Stromal cell of bone marrow (primary cell): ENCODE measurements at regions not wholly inside any gene's neighbourhood (a gene's known extent, or its start where the extent isn't known, plus 50 kb on each side); places are given as distances from the start of the nearest gene placed in this dataset.

Experiments
- DNase-seq: peaks from one replicate; pipeline ENCODE4 v3.0.0-alpha.2; 2012; ENCODE audit warnings: low read depth

DNA sequence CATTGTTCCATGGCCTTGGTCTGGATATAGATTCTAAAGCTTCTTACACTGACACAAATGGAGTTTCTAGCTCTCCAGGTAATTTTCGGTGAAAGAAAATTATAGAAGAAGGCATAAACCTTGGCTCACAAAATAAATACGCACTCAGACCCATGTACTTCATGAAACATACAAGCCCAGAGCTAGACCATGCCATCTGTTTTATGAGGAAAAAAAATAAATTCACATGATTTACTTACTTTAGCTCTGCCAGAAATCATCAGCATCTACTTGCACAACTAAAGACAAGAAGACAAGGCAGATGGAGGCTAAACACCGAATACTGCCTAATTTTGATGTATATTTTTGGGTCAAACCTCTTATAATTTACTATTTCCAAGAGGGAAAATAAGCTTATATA lies 197.4 kb upstream of the KLF14 start:
- no peak for DNase-seq

DNA sequence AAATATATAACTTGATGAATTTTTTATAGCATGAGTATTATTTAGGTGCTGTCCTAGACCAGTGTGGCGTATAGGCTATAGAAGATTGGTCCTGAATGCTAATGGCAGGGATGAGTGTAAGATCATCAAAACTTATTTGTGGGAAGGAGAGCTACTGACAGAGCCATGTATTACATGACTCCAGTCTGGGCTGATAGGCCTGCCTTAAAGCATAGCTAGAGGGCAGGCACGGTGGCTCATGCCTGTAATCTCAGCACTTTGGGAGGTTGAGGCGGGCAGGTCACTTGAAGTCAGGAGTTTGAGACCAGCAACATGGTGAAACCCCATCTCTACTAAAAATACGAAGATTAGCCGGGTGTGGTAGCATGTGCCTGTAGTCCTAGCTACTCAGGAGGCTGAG lies 198.1 kb upstream of the KLF14 start:
- DNase-seq = no peak

GRCh38 chr7:130932667-130933432 lies 198.8 kb upstream of the KLF14 start:
- DNase-seq = no peak

DNA sequence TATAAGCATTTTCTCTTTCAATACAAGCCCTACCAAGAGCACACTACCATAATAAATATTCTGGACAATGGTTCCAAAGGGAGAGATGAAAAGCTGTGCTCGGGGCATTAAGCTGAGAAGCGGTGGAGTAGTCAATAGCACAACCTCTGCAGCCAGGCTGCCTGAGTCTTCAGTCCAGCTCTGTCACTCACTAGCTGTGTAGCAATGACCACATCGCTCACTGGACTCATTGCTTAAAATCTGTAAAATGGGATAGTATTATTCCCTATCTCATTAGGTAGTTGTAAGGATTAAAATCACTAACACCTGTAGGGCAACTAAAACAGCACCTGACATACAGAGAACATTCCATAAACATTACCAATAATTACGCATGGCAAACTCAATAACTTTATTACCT lies 199.9 kb upstream of the KLF14 start:
- no peak for DNase-seq

- DNase-seq = no peak
Observed at GRCh38 chr7:130935564-130936157, 201.7 kb upstream of the KLF14 start.

DNA sequence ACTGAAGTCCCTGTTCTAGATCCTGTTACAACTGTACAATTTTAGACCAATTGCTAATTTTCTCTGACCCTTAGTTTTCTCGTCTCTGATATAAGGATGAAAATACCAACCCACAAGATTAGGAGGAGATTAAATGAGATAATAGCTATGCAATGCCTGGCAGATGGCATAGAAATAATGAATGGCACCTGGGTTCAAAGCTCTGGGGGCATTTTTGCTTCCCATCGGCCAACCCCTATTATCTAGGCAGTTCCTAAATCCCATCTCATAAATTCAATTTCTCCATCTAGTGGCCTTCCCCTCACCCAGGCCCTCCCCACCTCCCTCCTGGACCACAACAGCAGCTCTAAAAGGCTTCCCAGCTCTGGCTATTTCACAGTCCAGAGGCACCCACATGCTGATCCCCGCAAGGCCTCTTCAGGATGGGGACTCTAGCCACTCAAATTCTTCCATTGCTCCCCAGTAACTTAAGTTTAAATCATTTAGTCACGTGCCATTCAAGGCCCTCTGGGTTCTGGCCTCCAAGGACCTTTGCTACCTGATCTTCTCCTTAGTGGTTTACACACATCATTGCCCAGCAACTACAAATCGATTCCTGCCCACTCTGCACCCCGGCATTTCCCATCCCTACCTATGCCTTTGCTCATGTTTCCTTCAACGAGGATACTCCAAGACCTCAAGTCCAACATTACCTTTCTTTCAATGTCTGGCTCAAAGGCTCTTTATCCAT lies 202.4 kb upstream of the KLF14 start:
- DNase-seq = no peak

- no peak for DNase-seq
Observed at GRCh38 chr7:130937016-130937415, 203.0 kb upstream of the KLF14 start.

GRCh38 chr7:130937830-130938229 lies 203.8 kb upstream of the KLF14 start:
- no peak for DNase-seq

DNA sequence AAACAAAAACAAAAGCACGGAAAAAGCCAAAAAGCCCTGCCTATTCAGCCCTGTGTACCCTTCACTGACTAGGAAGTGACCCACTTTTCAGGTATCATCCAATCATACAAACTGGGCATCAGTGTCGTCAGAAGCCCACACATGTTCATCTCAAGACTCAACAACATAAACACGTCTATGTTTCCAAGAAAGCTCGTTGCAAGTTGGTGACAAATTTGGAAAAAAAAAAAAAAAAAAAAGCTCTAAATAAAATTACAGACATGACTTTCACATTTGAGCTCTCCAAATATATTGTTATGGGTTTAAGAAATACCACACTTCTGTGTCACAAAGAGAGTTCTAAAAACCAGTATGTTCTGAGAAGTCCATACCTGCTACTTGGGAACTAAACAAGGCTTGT lies 204.7 kb upstream of the KLF14 start:
- DNase-seq = no peak

- DNase-seq = no peak
Observed at GRCh38 chr7:130939321-130940095, 205.5 kb upstream of the KLF14 start.

DNA sequence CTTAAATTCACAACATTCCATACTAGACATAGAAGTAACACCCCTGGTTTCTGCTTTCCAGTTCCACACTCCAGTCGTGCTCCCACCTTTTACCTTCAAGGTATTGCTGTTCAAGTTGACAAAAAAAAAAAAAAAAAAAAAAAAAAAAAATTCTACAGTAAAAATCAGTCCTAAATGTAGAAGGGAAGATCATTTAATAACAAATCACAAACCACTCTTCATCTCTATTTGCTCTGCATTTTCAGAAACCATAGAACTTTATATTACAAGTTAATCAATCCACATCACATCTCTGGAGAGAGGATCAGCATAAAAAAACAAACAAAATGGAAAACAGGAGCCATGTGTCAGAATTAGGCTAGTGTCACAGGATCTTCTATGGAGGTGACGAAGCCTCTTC lies 206.3 kb upstream of the KLF14 start:
- no peak for DNase-seq

DNA sequence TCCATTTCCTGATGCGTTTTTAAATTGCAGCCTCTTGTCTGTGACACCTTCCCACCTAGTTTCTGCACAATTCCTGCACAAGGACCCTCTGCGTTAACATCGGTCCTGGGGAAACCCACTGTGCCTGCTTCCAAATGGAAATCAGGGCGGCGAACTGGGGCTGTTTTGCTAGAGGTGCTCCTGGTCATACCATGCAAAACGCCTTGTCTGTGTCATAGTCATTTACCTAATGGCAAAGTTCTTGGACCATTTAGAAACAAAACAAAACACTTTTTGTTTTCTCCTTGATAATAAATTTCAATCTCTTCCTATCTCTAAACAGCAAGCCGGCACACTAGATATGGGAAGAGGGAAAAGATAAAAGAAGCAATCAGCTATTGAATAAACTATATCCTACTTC lies 206.9 kb upstream of the KLF14 start:
- DNase-seq = no peak

DNA sequence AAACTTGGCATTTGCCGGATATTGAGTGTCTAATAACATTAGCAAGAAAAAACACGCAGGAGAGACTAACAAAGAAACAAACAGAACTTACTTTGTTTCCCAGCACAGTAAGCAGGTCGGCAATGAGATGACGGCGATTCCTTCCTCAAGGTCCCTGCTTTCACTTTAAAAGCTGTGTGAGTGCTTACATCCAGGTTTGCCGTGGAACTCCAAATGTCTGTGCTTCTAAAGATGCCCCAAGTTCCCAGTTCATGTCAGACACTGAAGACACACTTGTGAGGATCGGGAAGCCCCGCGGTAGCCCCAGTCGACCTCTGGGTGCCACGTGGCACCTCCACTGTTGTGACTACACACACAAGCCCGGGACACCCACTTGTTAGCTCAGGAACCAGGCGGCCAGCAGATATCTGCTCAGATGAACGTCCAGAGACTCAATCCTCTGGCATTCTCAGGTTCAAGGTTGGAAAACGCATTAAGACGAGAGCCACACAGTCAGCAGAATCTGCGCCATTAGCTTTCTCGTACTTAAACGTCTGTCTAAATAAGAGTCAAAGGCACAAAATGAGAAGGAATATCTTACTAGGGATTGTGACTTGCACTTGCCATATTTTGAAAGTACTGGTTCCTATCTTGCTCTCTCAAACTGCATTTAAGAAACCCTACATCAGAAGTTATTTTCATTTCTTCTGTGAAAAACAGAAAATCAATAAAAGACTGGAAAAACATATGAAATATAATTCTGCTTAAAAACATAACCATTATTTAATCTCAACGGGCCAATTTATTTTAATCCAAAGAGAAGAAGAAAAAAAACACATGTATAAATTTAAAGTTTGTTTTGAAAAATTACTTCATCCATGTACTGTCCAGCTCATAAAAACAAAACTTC lies 207.6 kb upstream of the KLF14 start:
- DNase-seq = no peak

DNA sequence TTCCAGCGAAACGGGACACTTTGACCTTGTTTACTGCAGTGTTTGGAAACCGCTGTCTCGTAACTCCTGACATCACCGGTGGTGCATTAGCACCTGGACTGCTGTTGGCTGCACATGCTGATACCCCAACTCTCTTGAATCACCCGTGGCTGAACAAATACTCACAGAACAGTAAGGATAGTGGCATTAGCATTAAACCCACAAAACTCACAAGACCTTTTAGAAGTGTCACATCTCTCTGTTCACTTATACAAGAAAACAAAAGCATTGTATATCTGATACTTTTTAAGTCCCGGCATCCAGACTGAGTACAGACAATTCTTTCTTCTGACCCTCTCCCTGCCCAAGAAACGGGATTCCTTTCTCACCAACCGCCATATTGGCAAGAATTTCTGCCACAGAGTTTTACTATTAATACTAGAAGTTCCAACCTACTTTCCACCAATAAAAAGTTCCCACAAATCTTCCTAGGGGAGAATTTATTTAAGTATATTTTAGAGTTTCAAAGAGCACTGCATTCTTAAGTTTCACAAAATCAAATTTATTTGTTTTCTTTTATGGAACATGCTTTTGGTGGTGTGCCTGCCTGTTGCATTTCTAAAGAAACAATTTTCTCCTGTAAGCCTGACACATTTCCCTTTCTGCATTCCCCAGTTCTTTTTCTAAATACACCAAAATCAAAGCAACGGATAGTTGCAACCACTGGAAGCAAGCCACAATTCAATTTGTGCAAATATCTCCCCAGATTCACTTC lies 208.4 kb upstream of the KLF14 start:
- no peak for DNase-seq

DNA sequence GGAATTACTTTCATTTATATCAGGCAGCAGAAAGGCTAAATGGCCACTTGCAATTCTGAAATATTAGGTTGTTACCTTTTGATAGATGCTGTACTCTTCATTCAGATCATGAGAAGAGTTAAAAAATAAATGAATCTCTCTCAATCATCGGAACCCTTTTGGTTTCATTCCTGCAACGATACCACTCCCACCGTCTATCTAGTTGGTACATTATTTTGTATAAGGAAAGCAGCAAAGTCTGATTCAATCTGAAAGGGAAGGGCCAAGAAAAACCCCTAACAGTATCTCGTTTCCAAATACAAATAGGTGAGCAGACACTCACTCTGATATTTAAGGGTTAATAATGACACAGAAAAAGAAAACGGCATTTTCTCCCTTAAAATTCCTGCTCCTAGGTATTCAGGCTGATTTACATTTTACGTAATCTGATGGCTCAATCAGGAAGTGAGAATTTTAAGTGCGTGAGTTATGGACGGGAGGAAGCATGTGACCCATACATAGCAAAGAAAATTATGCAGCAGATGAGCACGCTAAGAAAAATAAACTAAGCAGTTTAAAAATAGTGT lies 209.4 kb upstream of the KLF14 start:
- DNase-seq = peak; percentile 65

DNA sequence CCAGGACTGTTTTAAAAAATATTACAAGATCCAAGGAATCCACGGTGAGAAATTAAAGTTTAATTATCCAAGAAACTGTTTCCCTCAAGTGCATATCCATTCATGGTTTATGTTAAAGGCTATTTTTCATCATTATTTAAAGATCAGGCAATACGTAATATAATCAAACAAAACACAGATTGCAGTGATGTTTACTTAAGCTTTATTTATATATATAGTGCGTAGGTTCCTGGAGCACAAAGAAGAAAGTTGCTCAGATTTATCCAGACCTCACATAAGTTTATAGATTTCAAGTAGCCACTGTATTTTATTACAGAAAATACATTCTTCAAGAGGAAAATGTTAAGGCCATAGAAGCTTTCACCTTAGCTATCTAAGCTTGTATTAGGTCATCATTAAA lies 210.0 kb upstream of the KLF14 start:
- no peak for DNase-seq

- no peak for DNase-seq
Observed at GRCh38 chr7:130944997-130945396, 211.0 kb upstream of the KLF14 start.

GRCh38 chr7:130945411-130945811 lies 211.4 kb upstream of the KLF14 start:
- no peak for DNase-seq

- no peak for DNase-seq
Observed at GRCh38 chr7:130946114-130946513, 212.1 kb upstream of the KLF14 start.

GRCh38 chr7:130947792-130948580 lies 214.0 kb upstream of the KLF14 start:
- DNase-seq = no peak
